ENCODE measurements at regions not wholly inside any gene's neighbourhood (a gene's known extent, or its start where the extent isn't known, plus 50 kb on each side); places are given as distances from the start of the nearest gene placed in this dataset.
"Not testable (repeated sequence)": the region's sequence is repeated elsewhere in the genome, so short reads cannot be mapped to it uniquely, and the experiment has no call there.

DNA sequence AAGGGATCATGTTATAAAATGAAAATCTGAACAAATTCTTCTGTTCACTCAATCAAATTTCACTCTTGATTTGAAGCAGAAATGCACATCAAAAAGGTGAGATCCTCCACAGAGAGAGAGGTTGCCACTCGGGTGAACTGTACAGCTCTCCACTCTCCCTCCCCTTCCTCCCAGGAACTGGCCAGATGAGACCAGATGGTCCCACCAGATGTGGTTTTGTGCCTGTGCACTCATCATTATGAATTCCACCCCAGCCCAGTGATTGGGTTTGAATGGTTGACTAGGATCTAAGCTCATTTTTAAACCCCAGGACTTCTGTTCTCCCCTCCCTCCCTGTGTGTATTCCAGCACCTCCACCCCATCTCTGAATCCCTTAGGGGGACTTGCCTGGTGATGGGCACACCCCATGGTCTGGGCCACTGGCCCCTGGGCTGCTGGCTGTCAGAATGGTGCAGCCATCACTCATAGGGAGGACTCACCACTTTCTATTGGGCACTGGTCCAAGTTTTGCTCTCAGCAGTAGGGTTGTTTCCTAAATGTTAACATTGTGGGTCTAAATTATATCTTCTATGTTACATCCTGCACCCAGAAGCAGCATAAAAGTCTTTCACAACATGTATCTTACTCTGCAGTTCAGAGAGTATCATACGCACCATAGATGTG lies 393.1 kb downstream of the TNS3 start:
- DNase-seq = no peak

GRCh38 chr7:47188136-47188535 lies 393.8 kb downstream of the TNS3 start:
- no peak for DNase-seq

DNA sequence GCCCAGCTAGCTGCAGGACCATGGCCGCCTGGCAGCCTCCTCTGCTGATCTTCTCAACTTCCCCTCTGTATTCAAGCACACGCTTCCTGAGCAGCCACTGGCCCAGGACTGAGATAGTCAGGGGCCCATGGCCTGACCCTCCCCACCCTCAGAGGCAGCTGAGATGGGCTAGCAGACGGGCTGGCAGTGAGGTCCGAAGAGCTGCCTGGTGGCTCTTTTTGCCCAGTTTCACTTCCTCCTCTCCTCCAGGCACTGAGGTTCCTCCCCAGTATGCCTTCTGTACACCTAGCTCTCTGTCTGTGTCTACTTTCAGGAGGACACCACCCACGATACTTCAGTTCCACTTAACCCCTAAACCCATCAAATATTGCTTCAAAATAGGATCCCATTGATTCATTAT lies 395.6 kb downstream of the TNS3 start:
- no peak for DNase-seq

GRCh38 chr7:47185839-47186238 lies 396.1 kb downstream of the TNS3 start:
- DNase-seq = no peak

DNA sequence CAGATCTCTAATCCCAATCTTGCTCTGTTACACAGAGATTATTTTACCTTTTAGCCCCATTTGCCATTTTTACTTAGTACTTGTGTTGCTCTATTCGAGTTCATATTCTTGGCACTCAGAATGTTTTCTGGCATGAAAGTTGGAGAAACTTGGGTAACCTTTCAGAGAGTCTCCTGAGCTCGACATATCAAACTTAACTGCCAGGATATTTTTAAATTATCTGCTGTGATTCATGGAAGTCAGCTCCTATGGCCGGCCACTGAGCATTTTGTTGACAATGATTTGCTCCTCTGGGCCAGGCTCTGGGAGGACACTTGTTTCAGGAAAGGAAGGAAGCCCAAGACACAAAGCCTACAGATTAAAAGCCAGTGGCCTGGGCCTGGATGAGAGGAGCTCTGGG lies 396.7 kb downstream of the TNS3 start:
- DNase-seq = no peak

DNA sequence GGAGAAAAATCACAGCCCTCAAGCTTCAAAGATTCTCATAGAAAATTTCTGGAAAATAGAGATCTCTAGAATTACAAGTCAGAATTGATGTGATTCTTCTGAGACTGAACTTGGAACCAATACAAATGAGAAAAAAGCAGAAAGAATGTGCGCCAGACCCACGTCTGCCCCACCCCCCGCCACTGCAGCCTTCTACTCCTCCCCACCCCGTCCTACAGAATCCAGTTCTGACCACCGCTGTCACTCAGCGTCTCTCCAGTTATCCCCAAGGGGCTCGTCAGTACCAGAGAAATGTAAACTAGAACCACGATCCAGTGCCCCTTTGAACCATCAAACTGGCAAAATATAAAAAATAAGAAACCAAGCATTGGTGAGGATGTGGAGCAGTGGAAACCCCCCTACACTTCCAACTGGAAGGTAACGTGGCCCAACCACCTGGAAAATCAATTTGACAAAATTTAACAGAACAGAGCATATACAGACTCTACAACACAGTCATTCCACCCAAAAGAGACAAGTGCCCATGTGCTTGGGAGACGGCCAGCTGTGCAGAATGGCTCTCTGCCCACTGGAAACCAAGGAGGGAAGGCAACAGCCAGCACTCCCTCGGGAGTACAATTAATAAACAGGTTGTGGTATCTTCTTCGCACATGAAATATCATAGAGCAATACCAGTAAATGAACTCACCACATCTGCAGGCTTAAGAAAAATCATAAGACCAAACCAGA lies 397.9 kb downstream of the TNS3 start:
- DNase-seq = no peak

DNA sequence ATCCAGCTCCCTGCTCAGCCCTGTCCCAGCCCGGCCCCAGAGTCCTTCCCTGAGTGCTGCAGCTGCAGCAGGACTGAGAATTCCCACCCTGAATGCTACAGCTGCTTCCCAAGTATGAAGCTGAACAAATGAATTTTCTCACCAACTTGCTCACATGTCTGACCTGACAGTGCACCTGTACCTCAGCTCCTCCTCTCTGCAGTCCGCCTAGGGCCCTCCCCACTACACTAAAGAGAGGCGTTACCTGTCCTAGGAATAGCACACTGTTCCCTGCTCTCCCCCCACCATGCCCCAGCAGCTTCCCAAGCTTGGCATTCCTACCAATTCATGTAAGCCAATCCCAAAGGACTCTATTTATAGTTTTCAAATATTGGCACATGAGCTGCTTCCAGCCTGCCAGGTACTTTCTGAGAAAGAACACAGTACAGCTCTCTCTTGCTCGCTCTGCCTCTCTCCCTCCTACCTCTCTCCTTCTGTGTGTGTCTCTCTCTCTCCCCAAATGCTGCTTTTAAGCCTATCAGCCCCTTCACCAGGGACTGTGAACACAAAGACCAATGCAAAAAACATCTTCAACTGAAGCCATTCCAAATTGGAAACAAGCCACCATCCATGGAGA lies 400.1 kb downstream of the TNS3 start:
- DNase-seq = no peak

DNA sequence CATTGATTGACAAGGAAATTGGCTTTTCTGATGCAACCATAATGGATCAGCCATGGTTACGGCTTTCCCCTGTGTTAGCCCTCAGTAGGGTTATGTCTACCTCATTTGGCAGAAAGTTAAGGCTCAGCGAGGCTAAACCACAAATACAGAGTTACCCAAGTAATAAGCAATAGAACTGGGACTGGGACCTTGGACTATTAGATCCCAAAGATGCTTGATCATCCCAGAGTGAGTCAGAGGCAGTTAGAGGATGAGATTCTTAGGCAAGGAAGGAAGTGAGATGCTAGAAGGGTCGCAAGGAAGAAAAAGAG lies 401.4 kb downstream of the TNS3 start:
- DNase-seq = no peak

GRCh38 chr7:47179812-47180515 lies 401.9 kb downstream of the TNS3 start:
- no peak for DNase-seq

DNA sequence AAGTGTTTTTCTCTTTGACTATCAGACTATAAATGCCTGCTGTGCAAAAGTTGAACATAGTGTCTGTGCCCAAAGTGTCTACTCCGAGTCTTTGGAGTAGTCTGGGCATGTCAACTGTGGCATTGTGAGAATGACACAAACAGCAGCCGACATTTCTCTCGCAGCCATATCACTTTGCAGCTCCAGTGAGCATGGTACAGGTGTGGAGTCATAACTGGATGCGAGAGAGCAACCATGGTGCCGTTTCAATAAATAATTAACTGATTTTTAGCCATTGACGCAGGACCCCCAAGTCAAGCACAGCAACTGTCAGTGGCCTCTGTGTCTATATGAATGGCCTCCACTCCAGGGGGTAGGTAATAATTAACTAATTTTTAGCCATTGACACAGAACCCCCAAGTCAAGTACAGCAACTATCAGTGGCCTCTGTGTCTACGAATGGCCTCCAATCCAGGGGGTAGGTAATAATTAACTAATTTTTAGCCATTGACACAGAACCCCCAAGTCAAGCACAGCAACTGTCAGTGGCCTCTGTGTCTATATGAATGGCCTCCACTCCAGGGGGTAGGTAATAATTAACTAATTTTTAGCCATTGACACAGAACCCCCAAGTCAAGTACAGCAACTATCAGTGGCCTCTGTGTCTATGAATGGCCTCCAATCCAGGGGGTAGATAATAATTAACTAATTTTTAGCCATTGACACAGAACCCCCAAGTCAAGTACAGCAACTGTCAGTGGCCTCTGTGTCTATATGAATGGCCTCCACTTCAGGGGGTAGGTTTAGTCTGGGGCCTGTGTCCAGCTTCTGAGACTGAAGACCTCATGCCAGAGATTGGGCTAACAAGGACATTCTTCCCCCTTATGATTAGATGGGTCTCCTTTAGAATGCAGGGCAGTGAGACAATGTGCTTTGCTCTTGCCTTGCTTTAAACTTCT lies 409.0 kb downstream of the TNS3 start:
- DNase-seq = not testable (repeated sequence)

DNA sequence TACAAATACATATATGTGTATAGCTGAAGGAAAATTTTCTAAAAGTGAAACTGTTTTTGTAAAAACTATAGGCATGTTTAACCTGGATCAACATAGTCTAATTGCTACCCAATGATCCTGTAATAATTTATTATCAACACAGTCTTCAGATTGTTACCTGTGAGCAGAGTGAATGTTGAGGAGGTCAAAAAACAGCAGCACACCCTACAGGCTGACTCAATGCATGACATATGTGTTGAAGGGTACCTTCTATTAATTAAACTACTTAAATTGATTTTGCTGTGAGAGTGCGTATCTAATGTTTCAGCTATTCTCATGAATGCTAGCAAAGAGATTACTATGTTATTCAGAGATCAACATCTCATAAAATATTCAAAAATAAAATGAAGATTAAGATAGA lies 411.4 kb downstream of the TNS3 start:
- no peak for DNase-seq

DNA sequence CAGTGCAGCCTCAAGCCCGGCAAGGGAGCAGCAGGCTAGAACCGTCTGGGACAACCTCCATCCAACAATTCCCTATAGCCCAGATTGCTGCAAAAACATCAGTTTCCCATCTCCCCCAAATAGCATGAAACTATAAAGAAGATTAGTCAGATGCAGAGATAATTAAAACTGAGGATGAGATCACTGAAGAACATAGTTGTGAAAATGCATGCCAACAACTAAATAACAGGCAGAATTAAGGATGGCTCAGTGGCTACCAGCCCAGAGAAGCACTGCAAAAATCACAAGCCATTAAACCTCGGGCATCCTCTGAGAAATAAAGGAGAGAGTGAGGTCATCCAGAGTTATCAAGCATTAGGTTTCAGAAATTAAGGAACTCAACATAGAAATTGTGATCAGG lies 427.1 kb downstream of the TNS3 start:
- no peak for DNase-seq

GRCh38 chr7:47153576-47153975 lies 428.3 kb downstream of the TNS3 start:
- no peak for DNase-seq

DNA sequence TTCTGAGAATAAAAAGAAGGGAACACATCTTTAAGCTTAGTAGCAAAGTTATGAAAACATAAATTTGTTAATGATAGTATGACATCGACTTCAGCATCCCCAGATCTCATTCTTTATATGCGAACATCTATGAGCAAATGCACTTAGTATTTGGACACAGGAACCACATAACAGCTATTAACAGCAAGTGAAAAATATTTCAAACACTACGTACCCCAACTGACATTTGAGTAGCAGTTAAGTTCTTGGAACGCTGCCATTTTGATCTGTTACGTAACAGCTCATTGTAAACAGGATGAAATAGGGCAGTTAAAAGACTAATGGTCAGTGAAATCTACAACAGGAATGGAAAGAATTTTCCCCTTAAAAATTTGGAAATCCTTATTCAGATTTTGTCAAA lies 428.9 kb downstream of the TNS3 start:
- no peak for DNase-seq

GRCh38 chr7:47152307-47152706 lies 429.6 kb downstream of the TNS3 start:
- DNase-seq = no peak

DNA sequence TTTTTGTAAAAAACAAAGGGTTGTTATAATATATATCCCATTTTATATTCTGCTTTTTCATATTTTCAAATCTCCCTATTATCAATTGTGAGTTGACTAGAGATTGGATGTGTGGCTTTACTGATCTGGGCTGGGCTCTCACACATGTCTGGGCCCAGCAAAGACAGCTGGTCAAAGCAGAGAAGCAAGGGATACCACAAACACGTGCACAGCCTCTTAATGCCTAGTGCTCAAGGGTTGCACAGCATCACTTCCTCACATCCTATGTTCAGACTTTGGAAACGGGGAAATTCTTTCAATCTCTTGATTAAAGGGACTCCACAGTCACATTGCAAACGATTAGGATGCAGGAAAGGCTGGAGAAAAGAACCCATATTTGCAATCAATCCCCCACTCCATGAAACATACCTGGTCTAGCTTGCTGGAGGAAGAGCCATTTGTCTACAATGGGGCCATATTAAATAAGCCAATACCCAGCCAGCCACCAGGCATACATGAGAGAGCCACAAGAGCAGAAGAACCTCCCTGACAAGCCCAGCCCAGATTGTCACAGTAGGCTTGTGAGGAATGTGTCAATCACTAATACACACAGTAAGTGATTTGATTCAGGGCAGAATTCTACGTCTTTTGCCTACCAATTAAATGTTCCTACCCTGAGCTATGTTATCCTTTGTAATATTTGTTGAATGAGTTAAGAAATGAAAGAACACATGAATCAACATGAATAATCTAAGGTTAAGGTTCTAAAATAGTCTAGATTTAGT lies 431.2 kb downstream of the TNS3 start:
- DNase-seq = no peak

DNA sequence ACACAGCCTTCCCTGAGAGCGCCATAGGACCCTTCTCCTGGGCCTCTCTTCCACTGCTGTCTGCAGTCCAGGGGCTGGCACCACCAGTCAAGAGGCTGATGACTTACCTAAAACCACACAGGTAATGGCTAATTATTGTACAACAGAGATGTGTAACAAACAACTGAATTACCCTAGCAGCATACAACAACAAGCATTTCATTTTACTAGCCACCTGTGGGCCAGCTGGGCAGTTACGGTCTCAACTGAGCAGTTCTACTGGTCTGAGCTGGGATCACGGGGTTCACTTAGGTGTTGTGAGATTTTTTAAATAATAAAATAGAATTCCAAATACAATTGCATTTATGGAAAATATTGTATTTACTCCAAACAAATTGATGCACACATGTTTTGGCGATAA lies 431.9 kb downstream of the TNS3 start:
- no peak for DNase-seq

- no peak for DNase-seq
Measured at GRCh38 chr7:47149208-47149839, 432.6 kb downstream of the TNS3 start.

DNA sequence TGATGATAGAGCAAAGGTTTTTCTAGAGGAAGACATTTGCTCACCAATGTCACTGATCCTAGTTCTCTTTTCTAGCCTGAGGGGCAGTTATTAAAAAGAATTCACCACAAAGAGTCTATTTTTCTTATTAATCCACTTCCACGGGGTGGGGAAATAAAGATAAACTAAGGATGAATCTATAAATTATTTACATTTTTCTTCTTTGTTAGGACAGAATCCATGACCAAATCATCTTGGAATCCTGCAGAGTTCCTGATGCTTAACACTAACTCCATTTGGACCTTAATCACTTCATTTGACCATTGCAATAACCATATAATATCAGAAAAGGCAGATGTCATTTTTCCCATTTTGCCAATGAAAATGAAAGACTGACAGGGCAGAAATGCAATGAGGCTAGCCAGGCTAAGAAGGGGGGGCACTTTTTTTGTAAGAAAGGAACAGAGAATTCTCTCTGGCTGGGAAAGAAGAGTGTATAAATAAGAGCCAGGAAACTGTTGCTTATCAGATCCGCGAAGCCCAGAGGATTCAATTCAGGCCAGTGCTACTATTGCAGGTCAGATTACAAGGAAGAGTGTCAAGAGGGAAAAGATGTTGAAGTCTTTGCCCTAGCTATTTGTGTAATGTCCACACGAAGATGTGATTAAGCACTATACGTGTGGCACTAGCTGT lies 433.2 kb downstream of the TNS3 start:
- DNase-seq = no peak

DNA sequence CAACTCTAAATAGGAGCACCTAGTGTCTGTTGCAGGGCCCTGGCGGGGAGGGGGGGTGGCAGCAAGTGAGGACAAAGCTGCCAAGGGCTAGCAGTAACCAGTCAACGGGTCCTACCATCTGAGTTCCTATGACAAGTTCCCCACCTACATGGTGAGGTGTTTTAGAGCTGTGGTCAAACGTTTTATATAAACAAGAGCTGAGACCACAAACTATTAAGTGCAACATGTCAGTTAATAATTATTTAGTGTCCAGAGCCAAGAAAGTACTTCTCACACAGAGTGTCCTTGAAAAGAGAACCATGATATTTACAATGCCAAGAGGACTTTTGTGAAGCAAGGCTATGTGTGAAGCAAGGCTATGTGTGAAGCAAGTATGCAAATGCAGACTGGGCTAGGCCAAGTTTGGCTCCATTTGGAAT lies 434.7 kb downstream of the TNS3 start:
- no peak for DNase-seq

DNA sequence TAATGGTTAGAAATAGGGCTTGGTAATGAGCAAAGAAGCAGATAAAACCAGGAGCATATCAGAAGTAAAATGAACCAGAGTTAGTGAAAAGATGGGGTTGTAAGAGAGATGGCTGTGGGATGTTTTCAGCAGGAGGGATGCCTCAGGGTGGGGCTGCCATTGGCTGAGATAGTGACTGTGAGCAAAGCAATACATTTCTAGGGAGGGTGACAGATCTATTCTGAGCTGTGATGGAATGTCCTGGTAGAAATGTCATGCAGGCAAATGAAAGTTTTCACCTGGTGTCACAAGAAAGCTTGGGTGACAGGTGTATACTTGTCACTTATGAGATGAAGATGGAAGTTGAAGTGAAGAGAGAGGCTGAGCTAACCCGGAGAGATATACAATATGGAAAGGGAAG lies 435.9 kb downstream of the TNS3 start:
- no peak for DNase-seq

Measured in CD4-positive, alpha-beta T cell treated with Interleukin-21 for 1 hour (primary cell).